GM12878 (cell line): ENCODE measurements at regions not wholly inside any gene's neighbourhood (a gene's known extent, or its start where the extent isn't known, plus 50 kb on each side); places are given as distances from the start of the nearest gene placed in this dataset.

ENCODE experiments used
- ATAC-seq: fragments of 200-7000 bp; cut with Tn5 transposase; 3 replicates; pipeline ENCODE4 v1.9.1; 2020; ENCODE audit warnings: mild to moderate bottlenecking, moderate library complexity
- BruUV-seq: library from RNA; stranded (reverse); fragments of 400-500 nt; replicated peaks from 2 replicates; lab custom pipeline; 2021; lab: Mats Ljungman, UMichigan
- CTCF ChIA-PET: fragments of 300-600 bp; sonication (Branson Sonifier 250); formaldehyde crosslinking; extraction: SDS; loops from one replicate; lab custom pipeline; 2021; ENCODE audit warnings: inconsistent platforms; lab: Yijun Ruan, JAX
- POLR2A ChIA-PET: fragments of 350-600 bp; formaldehyde crosslinking; extraction: SDS; loops from one replicate; lab custom pipeline; 2021; ENCODE audit warnings: inconsistent platforms; lab: Charles Lee
- RAD21 ChIA-PET: fragments of 300-600 bp; sonication (Branson Sonifier 250); formaldehyde crosslinking; loops from one replicate; lab custom pipeline; 2023; ENCODE audit warnings: antibody characterized with exemption; ENCODE audit not compliant: unreplicated experiment; lab: Charles Lee
- SMC1A ChIA-PET: fragments of 300-600 bp; sonication (Branson Sonifier 250); formaldehyde crosslinking; loops from one replicate; lab custom pipeline; 2023; ENCODE audit not compliant: unreplicated experiment, uncharacterized antibody; lab: Charles Lee
- DNase-seq: peaks from one replicate; pipeline ENCODE4 v3.0.0-alpha.2; 2011; ENCODE audit warnings: low read depth, low spot score
- FAIRE-seq: peaks from 3 replicates; lab custom pipeline; 2011; peaks lifted over from hg19 to GRCh38; lab: Jason Lieb, UNC
- H2AFZ ChIP-seq: 2 replicates; pipeline ENCODE4 v1.6.0; 2011; ENCODE audit warnings: low read depth, low read length, control low read depth; ENCODE audit not compliant: control insufficient read depth
- H3K27ac ChIP-seq: 2 replicates; pipeline ENCODE4 v1.5.1; 2011; ENCODE audit warnings: control low read depth; ENCODE audit not compliant: control insufficient read depth, insufficient read depth
- H3K27me3 ChIP-seq, 2 experiments: replicated peaks in 1 of 2; 2 replicates each; pipeline versions ENCODE4 v1.6.0 to v1.6.1; 2011; ENCODE audit warnings: low read length in 1 of 2; ENCODE audit not compliant: control insufficient read depth in 2 of 2, insufficient read depth in 2 of 2
- H3K36me3 ChIP-seq, 2 experiments: 2 replicates each; pipeline ENCODE4 v1.5.1; 2011; ENCODE audit warnings: low read length in 1 of 2; ENCODE audit not compliant: control insufficient read depth in 2 of 2, insufficient read depth in 2 of 2
- H3K4me1 ChIP-seq: 2 replicates; pipeline ENCODE4 v1.6.1; 2011; ENCODE audit warnings: mild to moderate bottlenecking, low read length, moderate library complexity, mixed read lengths; ENCODE audit not compliant: control insufficient read depth, insufficient read depth
- H3K4me2 ChIP-seq: 2 replicates; pipeline ENCODE4 v1.6.0; 2011; ENCODE audit warnings: control low read depth; ENCODE audit not compliant: control insufficient read depth, insufficient read depth
- H3K4me3 ChIP-seq: fragments of 200-600 bp; sonication (generic); 2 replicates; pipeline ENCODE4 v1.5.1; 2016
- H3K79me2 ChIP-seq: 2 replicates; pipeline ENCODE4 v1.6.0; 2011; ENCODE audit warnings: low read length; ENCODE audit not compliant: control insufficient read depth, insufficient read depth
- H3K9ac ChIP-seq: 2 replicates; pipeline ENCODE4 v1.8.0; 2011; ENCODE audit warnings: low read length, control low read depth, mixed read lengths; ENCODE audit not compliant: control insufficient read depth, insufficient read depth
- H3K9me3 ChIP-seq: replicated peaks from 3 replicates; pipeline ENCODE4 v1.5.1; 2011; ENCODE audit warnings: mild to moderate bottlenecking, low read length; ENCODE audit not compliant: control insufficient read depth, insufficient read depth
- H4K20me1 ChIP-seq: 2 replicates; pipeline ENCODE4 v1.6.0; 2011; ENCODE audit not compliant: control insufficient read depth, insufficient read depth
- IKZF2 ChIP-seq, 2 experiments: fragments of 450-650 bp; IDR thresholded peaks; 2 replicates each; pipeline ENCODE4 v1.6.1; 2017; ENCODE audit warnings: mild to moderate bottlenecking in 2 of 2, moderate library complexity in 2 of 2
- KDM1A ChIP-seq: fragments of 200-600 bp; sonication (generic); IDR thresholded peaks from 2 replicates; pipeline ENCODE4 v1.6.1; 2016; ENCODE audit warnings: borderline replicate concordance
- MYB ChIP-seq: fragments of 150-350 bp; IDR thresholded peaks from 2 replicates; pipeline ENCODE4 v1.6.1; 2014; ENCODE audit warnings: mild to moderate bottlenecking, low read depth, low read length, borderline replicate concordance
- RAD51 ChIP-seq: fragments of 450-650 bp; IDR thresholded peaks from 2 replicates; pipeline ENCODE4 v1.6.1; 2016; ENCODE audit warnings: moderate library complexity, mild to moderate bottlenecking, inconsistent platforms
- SIN3A ChIP-seq: IDR thresholded peaks from 2 replicates; pipeline ENCODE4 v1.6.1; 2012; ENCODE audit warnings: low read depth, low read length, improper control_type of control experiment
- SMC3 ChIP-seq: IDR thresholded peaks from 2 replicates; pipeline ENCODE4 v1.6.1; 2011; ENCODE audit warnings: low read length, improper control_type of control experiment, borderline replicate concordance
- SUZ12 ChIP-seq: fragments of 200-600 bp; sonication (generic); IDR thresholded peaks from one replicate; pipeline ENCODE4 v1.6.1; 2018; ENCODE audit warnings: antibody characterized with exemption, mild to moderate bottlenecking; ENCODE audit not compliant: unreplicated experiment
- WRNIP1 ChIP-seq: IDR thresholded peaks from 2 replicates; pipeline ENCODE4 v1.6.1; 2011; ENCODE audit warnings: low read depth, low read length, improper control_type of control experiment, borderline replicate concordance
- ZNF217 ChIP-seq: fragments of 450-650 bp; IDR thresholded peaks from 2 replicates; pipeline ENCODE4 v1.6.1; 2017; ENCODE audit warnings: antibody characterized with exemption, mild to moderate bottlenecking
- WGBS: methylation state at CpG from one replicate; pipeline ENCODE4 v1.1.6; 2016; ENCODE audit warnings: low lambda C conversion rate; ENCODE audit not compliant: insufficient replicate concordance, insufficient coverage; ENCODE audit errors: missing lambda C conversion rate; 5-methylcytosine and 5-hydroxymethylcytosine counted together
- in situ Hi-C: fragments of 300-500 bp; cut with MboI; formaldehyde crosslinking; loops from 9 replicates; pipeline ENCODE4 v1.14.3; 2018; ENCODE audit warnings: mixed read lengths
- intact Hi-C: fragments of 100-400 bp; cut with micrococcal nuclease; formaldehyde crosslinking; loops from one replicate; pipeline ENCODE4 v1.14.2; 2022; ENCODE audit not compliant: unreplicated experiment
- TF ChIP-seq, protein P1 (sequence below): IDR thresholded peaks from 2 replicates; pipeline ENCODE4 v1.6.1; 2012; ENCODE audit warnings: low read depth, low read length, improper control_type of control experiment
- TF ChIP-seq, protein P2 (sequence below), 3 experiments: IDR thresholded peaks in 2 of 3; conservative IDR thresholded peaks in 1 of 3; 2 replicates each; pipeline ENCODE4 v1.5.1; 2011; ENCODE audit warnings: low read depth in 3 of 3, low read length in 3 of 3, mild to moderate bottlenecking in 3 of 3, control low read depth in 2 of 3, moderate library complexity in 2 of 3, inconsistent platforms in 1 of 3, mixed read lengths in 1 of 3; ENCODE audit not compliant: control insufficient read depth in 2 of 3, insufficient read depth in 1 of 3; ENCODE audit errors: extremely low read depth in 1 of 3
- TF ChIP-seq, protein P3 (sequence below): fragments of 450-650 bp; IDR thresholded peaks from 2 replicates; pipeline ENCODE4 v1.6.1; 2017; ENCODE audit warnings: borderline replicate concordance
- TF ChIP-seq, protein P4 (sequence below): fragments of 450-650 bp; IDR thresholded peaks from 2 replicates; pipeline ENCODE4 v1.6.1; 2017; ENCODE audit warnings: low read depth, mild to moderate bottlenecking, moderate library complexity

DNA sequence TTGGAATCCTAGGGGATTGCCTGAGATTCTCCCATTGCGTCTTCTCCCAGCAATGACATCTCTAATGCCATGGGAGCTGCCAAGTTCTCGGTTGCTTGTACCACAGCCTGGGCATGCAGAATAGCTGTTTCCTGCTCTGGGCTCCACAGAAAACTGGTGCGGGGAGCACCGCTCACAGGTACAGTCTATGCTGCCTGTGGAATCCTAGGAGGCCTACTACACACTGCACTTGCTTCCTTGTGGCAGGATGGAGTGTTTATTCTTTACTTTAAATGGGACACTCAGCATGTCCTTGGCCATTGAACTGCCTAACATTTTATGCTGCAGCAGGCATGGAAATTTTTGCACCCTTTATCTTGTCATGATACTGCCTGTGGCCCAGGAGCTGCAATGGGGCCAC is 378.8 kb upstream of the SHH start:
- Histone ChIP-seq H3K9me3 (no peaks in the 10 kb centered on the region), H4K20me1 (no peaks in the 10 kb centered on the region), H3K27me3 (no peaks in the 10 kb centered on the region), H3K4me1 (no peaks in the 10 kb centered on the region), H3K36me3 (no peaks in the 10 kb centered on the region), H3K4me2 (no peak overlapping the region), H3K79me2 (no peaks in the 10 kb centered on the region), H2AFZ (no peak overlapping the region), H3K27ac (no peak overlapping the region), H3K9ac (no peak overlapping the region), H3K4me3 (no peak overlapping the region)
- ATAC-seq, result no peak
- CTCF ChIA-PET, result no interaction called here
- FAIRE-seq, result no peak
- BruUV-seq, result no TSS peak
- in situ Hi-C loops (no loop called here), intact Hi-C loops (no loop called here)
- POLR2A ChIA-PET, result no interaction called here
- TF ChIP-seq KDM1A (no peak), SMC3 (no peak)
- 38% methylated on average over 4 of the region's 4 CpGs for WGBS
- SMC1A ChIA-PET, result no interaction called here
- no peak for DNase-seq
- RAD21 ChIA-PET, result no interaction called here

DNA sequence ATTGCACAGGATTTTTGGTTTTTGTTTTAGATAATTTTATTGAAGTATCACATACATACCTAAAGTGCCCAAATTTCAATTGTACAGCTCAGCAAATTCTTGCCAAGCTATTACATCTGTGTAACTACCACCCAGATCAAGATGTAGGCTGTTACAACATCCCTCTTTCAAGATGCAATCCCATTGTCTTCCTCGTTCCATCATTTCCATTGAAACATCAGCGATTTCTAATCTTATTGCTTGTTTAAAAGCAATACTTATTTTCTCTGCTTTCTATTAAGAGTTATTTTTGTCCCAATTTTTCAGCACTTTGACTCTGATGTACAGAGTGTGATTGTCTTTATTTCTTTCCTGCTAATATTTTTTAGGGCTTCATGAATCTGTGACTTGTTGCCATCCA is 372.8 kb upstream of the SHH start:
- H2AFZ ChIP-seq, result no peak overlapping the region
- intact Hi-C loops, result no loop called here
- no peaks in the 10 kb centered on the region for H3K79me2 ChIP-seq
- no peak overlapping the region for H3K4me2 ChIP-seq
- no peak overlapping the region for H3K4me3 ChIP-seq
- no peak overlapping the region for H3K9ac ChIP-seq
- WGBS, result 83% methylated on average over 2 of the region's 2 CpGs
- BruUV-seq, result no TSS peak
- DNase-seq (no peak), ATAC-seq (no peak), FAIRE-seq (no peak)
- POLR2A ChIA-PET, result no interaction called here
- no peaks in the 10 kb centered on the region for H3K9me3 ChIP-seq
- no peaks in the 10 kb centered on the region for H3K36me3 ChIP-seq
- no peaks in the 10 kb centered on the region for H3K27me3 ChIP-seq
- SMC1A ChIA-PET, result no interaction called here
- CTCF ChIA-PET, result no interaction called here
- no peaks in the 10 kb centered on the region for H3K4me1 ChIP-seq
- in situ Hi-C loops, result no loop called here
- RAD21 ChIA-PET, result no interaction called here
- no peak overlapping the region for H3K27ac ChIP-seq
- H4K20me1 ChIP-seq, result no peaks in the 10 kb centered on the region
- TF ChIP-seq IKZF2 (IDR thresholded peaks at IDR 0.05), result no peak
- no peak for TF ChIP-seq SUZ12
- TF ChIP-seq, protein P1, sequence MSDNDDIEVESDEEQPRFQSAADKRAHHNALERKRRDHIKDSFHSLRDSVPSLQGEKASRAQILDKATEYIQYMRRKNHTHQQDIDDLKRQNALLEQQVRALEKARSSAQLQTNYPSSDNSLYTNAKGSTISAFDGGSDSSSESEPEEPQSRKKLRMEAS, result no peak
- no peak for TF ChIP-seq ZNF217
- TF ChIP-seq SIN3A, result no peak
- TF ChIP-seq, protein P2, sequence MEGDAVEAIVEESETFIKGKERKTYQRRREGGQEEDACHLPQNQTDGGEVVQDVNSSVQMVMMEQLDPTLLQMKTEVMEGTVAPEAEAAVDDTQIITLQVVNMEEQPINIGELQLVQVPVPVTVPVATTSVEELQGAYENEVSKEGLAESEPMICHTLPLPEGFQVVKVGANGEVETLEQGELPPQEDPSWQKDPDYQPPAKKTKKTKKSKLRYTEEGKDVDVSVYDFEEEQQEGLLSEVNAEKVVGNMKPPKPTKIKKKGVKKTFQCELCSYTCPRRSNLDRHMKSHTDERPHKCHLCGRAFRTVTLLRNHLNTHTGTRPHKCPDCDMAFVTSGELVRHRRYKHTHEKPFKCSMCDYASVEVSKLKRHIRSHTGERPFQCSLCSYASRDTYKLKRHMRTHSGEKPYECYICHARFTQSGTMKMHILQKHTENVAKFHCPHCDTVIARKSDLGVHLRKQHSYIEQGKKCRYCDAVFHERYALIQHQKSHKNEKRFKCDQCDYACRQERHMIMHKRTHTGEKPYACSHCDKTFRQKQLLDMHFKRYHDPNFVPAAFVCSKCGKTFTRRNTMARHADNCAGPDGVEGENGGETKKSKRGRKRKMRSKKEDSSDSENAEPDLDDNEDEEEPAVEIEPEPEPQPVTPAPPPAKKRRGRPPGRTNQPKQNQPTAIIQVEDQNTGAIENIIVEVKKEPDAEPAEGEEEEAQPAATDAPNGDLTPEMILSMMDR (IDR thresholded peaks at IDR 0.05 in 2 of 3, conservative IDR thresholded peaks at IDR 0.05 in 1 of 3; ENCODE audit: control insufficient read depth in 2 of 3, extremely low read depth in 1 of 3, insufficient read depth in 1 of 3, low read depth in 3 of 3, low read length in 3 of 3), result no peak
- TF ChIP-seq WRNIP1, result no peak
- no peak for TF ChIP-seq RAD51
- TF ChIP-seq, protein P3, sequence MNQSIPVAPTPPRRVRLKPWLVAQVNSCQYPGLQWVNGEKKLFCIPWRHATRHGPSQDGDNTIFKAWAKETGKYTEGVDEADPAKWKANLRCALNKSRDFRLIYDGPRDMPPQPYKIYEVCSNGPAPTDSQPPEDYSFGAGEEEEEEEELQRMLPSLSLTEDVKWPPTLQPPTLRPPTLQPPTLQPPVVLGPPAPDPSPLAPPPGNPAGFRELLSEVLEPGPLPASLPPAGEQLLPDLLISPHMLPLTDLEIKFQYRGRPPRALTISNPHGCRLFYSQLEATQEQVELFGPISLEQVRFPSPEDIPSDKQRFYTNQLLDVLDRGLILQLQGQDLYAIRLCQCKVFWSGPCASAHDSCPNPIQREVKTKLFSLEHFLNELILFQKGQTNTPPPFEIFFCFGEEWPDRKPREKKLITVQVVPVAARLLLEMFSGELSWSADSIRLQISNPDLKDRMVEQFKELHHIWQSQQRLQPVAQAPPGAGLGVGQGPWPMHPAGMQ, result no peak
- TF ChIP-seq, protein P4, sequence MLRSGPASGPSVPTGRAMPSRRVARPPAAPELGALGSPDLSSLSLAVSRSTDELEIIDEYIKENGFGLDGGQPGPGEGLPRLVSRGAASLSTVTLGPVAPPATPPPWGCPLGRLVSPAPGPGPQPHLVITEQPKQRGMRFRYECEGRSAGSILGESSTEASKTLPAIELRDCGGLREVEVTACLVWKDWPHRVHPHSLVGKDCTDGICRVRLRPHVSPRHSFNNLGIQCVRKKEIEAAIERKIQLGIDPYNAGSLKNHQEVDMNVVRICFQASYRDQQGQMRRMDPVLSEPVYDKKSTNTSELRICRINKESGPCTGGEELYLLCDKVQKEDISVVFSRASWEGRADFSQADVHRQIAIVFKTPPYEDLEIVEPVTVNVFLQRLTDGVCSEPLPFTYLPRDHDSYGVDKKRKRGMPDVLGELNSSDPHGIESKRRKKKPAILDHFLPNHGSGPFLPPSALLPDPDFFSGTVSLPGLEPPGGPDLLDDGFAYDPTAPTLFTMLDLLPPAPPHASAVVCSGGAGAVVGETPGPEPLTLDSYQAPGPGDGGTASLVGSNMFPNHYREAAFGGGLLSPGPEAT, result no peak
- no peak for TF ChIP-seq MYB
- TF ChIP-seq, all 136 proteins: peak for 0
